NCI-H146 (cell line): ENCODE measurements at regions not wholly inside any gene's neighbourhood (a gene's known extent, or its start where the extent isn't known, plus 50 kb on each side); places are given as distances from the start of the nearest gene placed in this dataset.

Experiments used
- DNase-seq: peaks from one replicate; lab custom pipeline; 2025; lab: John Stamatoyannopoulos, UW

DNA sequence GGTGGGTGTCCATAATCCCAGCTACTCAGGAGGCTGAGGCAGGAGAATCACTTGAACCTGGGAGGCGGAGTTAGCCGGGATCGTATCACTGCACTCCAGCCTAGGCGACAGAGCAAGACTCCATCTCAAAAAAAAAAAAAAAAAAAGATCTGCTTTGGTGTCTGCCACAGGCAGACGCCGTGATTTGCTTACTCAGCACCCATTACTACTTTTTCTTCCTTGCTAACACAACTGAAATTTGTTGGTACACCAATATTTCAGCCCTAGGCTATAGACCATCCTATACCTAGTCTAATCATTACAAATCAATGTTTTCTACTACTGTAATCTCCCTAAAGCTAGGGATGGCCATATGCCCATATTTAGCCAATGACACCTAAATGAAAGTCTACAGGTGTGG, 53.5 kb upstream of the PARD3 start:
- DNase-seq, result no peak

DNA sequence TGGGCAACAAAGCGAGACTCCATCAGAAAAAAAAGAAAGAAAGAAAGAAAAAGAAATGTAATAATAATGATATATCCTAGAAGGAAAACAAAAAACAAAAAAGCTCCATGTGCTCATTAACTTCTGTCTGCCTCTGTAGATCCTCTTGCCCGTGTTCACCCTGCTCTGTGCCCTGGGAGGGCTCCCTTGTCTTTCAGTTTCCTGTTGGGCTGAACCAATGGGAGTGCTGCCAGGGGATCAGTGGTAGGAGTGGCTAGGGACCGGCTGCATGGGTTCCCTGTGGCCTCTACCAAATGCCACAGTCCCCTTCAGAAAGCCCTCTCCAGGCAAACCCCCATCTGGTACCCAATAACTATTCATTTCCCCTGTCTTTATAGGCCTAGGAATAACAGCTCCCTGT, 51.8 kb upstream of the PARD3 start:
- no peak for DNase-seq
